8988T (cell line): ENCODE measurements at regions not wholly inside any gene's neighbourhood (a gene's known extent, or its start where the extent isn't known, plus 50 kb on each side); places are given as distances from the start of the nearest gene placed in this dataset.
"Not testable (repeated sequence)": the region's sequence is repeated elsewhere in the genome, so short reads cannot be mapped to it uniquely, and the experiment has no call there.

ENCODE experiments used
- DNase-seq: peaks from one replicate; pipeline ENCODE4 v3.0.0; 2011

- DNase-seq = no peak
Observed at GRCh38 chr18:28792404-28793086, 615.6 kb upstream of the CDH2 start.

GRCh38 chr18:28791101-28791500 is 614.2 kb upstream of the CDH2 start:
- DNase-seq = no peak

GRCh38 chr18:28789502-28789901 is 612.6 kb upstream of the CDH2 start:
- no peak for DNase-seq

GRCh38 chr18:28786926-28787325 is 610.0 kb upstream of the CDH2 start:
- DNase-seq = no peak

DNA sequence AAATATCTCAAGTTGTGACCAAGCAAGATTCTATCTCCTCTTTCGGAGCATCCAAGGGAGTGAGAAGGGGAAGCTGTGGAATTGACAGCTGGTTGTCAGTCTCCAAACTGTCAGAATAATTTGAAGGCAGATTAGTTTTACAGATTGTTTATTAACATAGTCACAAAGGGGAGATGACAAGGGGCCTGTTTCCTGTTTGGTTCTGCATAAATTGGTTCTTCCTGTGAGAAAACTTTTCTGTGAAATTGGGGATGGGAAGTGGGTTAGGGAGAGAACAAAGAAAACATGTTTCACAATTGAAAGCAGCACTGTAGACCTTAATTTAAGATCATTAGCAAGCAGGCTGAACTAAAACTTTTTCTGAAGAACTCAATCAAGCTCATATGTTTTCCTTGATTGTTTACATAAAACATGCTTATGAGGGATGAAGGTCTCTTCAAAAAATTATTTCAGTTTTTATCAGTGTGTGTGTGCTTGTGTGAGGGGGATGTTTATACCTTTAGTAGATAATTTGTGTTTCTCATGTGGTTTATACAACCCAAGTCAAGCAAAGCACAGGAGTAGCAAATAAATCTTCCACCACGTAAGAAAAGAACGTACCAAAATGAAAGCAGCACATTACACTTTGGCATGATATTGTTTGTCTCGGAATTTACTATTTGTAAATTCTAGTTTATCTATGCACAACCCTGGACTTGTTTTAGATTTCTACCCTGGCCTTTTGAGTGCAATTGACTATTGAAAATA is 604.9 kb upstream of the CDH2 start:
- no peak for DNase-seq

GRCh38 chr18:28778706-28779105 is 601.8 kb upstream of the CDH2 start:
- DNase-seq = no peak

GRCh38 chr18:28777756-28778155 is 600.8 kb upstream of the CDH2 start:
- DNase-seq = no peak

GRCh38 chr18:28771849-28772248 is 594.9 kb upstream of the CDH2 start:
- DNase-seq = no peak

DNA sequence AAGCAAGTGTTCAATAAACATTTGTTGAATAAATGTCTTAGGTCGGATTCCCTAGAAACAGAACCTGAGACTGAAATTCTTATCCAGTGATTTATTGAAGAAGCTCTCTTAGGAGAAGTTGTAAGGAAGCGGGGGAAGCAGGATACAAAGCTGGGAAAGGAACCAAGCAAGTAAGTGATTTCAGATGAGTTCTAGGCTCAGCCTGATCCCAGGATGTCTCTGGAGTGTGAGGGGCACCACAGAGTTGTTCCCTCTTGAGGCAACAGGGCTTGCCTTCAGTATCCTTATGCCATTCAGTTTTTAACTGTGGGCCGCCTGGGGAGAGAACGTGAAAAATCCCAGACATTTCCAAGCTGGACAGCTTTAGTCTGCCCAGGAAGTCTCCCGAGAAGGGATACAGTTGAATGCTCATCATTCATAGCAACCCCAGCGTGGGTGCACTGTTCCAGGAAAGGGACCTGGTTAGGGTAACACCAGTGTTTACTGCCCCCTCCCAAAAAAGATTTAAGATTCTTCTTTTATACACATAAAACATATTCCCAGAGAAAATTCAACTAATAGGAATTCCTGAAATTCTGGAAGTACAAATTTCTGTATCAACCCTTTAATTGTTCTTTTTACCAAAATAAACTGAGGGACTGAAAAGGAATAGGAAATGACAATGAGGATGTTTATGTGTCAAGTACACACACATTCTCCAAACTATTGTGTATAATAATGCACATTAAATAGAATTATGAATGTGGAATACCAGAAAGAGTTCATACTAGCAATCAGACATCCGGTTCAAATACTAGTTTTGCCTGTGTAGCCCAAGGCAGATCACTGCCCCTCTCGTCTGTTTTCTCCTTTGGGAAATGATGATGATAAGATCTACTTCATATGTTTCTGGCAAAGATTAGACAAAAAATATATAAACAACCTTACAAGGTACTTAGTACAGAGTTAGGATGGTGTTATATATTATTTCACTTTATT is 592.1 kb upstream of the CDH2 start:
- no peak for DNase-seq

GRCh38 chr18:28767727-28768211 is 590.8 kb upstream of the CDH2 start:
- DNase-seq = no peak

DNA sequence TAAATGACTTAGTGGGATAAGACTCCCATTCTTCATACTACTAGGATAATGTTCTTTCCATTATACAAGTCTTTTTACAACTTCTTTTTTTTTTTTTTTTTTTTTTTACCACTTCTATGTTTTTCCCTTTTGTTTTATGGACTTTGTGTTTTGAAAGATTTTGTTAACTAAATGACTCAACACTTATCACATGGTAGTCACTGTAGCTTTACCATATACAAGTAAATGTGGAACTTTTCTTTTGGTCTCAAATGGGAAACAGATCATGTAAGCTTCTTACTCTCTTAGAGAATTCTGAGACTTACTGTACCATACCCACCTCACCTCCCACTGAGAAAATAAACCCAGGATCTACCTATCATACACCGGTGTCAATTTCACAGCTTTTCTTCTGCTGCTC is 590.3 kb upstream of the CDH2 start:
- no peak for DNase-seq

DNA sequence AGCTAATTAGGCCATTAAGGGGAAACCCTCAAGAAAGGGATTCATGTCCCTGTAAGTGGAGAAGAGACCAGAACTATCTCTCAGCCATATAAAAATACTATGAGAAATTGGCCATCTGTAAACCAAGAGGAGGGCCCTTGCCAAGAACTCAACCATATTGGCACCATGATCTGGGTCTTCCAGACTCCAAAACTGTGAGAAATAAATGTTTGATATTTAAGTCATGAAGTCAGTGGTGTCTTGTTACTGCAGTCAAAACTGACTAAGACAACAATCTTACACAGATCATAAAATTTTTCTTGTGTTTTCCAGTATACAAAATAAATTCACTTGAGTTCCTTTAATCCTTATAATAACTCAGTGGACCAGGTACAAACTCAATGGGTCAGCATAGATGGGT is 589.8 kb upstream of the CDH2 start:
- DNase-seq = no peak

- no peak for DNase-seq
Observed at GRCh38 chr18:28766027-28766426, 589.1 kb upstream of the CDH2 start.

DNA sequence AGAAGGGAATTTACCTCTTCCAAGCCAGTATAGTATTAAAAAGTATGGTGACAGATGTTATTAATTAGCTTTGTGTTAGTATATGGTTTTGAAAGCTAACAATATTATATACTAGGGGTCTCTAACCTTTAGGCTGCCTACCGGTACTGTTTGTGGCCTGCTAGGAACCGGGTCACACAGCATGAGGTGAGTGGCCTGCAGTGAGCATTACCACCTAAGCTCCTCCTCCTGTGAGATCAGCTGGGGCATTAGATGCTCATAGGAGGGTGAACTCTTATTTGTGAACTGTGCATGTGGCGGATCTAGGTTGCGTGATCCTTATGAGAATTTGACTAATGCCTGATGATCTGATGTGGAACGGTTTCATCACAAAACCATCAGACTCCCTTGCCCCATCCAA is 583.4 kb upstream of the CDH2 start:
- DNase-seq = no peak

DNA sequence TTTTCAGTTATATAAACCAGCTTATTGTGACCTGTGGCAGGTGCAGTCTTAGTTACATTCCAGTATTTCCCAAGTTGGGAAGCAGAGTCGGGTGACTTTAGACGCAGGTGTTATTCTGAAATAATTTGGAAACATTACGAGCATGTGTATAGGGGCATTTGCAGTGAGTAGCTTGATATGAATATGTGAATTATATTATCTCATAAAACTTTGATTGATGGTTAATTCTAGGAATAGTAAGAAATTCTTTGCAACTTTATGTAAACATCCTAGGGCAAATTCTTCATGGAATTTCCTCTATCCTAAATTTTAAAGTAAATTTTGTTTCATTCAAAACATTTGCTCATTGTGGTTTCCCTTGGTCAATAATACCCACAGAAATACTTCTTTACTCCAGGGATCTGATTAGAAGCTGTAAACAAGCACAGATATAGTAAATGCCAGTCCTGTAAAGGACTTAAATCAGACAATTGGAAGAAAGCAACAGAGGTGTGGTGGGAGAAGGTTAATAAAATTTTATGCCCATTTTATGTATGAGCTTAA is 580.6 kb upstream of the CDH2 start:
- DNase-seq = no peak

- DNase-seq = no peak
Observed at GRCh38 chr18:28743115-28743514, 566.2 kb upstream of the CDH2 start.

GRCh38 chr18:28740575-28740974 is 563.6 kb upstream of the CDH2 start:
- DNase-seq = no peak

DNA sequence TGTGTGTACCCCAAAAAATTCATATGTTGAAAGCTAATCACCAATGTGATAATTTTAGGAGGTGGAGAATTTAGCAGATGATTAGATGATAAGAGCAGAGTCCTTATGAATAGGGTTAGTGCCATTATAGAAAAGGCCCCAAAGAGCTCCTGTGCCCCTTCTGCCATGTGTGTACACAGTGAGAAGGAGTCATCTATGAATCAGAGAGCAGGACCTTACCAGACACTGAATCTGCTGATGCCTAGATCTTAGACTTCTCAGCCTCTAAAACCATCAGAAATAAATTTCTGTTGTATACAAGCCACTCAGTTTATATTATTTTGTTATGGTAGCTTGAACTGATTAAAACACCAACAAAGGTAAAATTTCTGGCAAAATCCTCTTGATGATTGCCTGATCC is 560.0 kb upstream of the CDH2 start:
- DNase-seq = no peak

DNA sequence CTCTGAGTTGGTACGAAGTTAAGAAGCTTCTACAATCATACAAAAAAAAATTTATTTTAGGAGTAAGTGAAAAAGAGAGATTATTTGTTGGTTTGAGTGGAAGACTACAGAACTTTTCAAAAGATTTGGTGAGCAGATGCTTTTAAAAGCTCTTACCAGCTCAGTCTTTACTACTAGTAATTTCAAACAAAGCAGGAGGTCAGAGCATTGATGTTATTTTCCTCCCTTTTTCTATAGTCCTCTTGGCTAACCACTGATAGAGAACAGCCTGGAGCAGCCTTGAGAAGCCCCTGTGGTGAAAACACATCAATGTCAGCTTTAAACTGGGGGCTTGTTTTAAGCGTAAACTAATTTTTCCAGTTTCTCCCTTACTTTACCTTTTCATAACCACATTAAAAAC is 559.3 kb upstream of the CDH2 start:
- no peak for DNase-seq

DNA sequence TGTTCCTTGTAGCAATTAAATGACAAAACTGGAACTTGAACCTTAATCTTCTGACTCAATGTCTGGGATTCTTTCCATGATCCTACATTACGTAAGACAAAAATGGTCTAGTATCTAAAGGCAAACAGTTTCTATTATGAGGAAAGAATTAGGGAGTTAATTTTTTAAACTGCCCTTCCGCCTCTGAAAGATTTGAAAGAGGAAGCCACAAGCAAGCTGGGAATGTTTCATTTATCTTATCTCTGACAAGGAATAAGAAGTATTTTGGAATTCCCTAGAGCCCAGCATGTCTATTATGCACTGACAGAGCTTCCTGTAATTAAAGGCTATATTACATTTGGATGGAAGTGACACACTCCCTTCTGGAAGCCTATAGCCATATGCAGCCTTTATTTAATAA is 558.8 kb upstream of the CDH2 start:
- DNase-seq = no peak

GRCh38 chr18:28729321-28729720 is 552.4 kb upstream of the CDH2 start:
- peak; percentile 6 for DNase-seq

- no peak for DNase-seq
Observed at GRCh38 chr18:28728891-28729290, 552.0 kb upstream of the CDH2 start.

- not testable (repeated sequence) for DNase-seq
Observed at GRCh38 chr18:28727189-28727588, 550.3 kb upstream of the CDH2 start.
